HG03175 (cell line): ENCODE measurements at regions not wholly inside any gene's neighbourhood (a gene's known extent, or its start where the extent isn't known, plus 50 kb on each side); places are given as distances from the start of the nearest gene placed in this dataset.

Source experiments
- ATAC-seq: cut with Tn5 transposase; IDR thresholded peaks from one replicate; pipeline ENCODE4 v1.9.1; 2021; ENCODE audit warnings: mild to moderate bottlenecking, moderate library complexity; ENCODE audit not compliant: unreplicated experiment

- ATAC-seq: no peak
Measured at GRCh38 chr9:88657893-88658292, 122.9 kb downstream of the NXNL2 start.

- no peak for ATAC-seq
Measured at GRCh38 chr9:88658311-88658822, 123.4 kb downstream of the NXNL2 start.

GRCh38 chr9:88659126-88659525, 124.1 kb downstream of the NXNL2 start:
- no peak for ATAC-seq

GRCh38 chr9:88660611-88661010, 125.6 kb downstream of the NXNL2 start:
- no peak for ATAC-seq

GRCh38 chr9:88661759-88662158, 126.8 kb downstream of the NXNL2 start:
- no peak for ATAC-seq

- ATAC-seq: no peak
Measured at GRCh38 chr9:88663771-88664419, 128.9 kb downstream of the NXNL2 start.

- ATAC-seq: no peak
Measured at GRCh38 chr9:88664773-88665172, 129.8 kb downstream of the NXNL2 start.

GRCh38 chr9:88672874-88673689, 138.1 kb downstream of the NXNL2 start:
- ATAC-seq: no peak

GRCh38 chr9:88673886-88674285, 138.9 kb downstream of the NXNL2 start:
- no peak for ATAC-seq

- no peak for ATAC-seq
Measured at GRCh38 chr9:88676644-88677043, 141.7 kb downstream of the NXNL2 start.

- ATAC-seq: no peak
Measured at GRCh38 chr9:88678008-88678407, 143.0 kb downstream of the NXNL2 start.

- ATAC-seq: no peak
Measured at GRCh38 chr9:88678431-88678830, 143.5 kb downstream of the NXNL2 start.

- ATAC-seq: no peak
Measured at GRCh38 chr9:88680041-88680440, 145.1 kb downstream of the NXNL2 start.

GRCh38 chr9:88680505-88681160, 145.7 kb downstream of the NXNL2 start:
- no peak for ATAC-seq

- ATAC-seq: no peak
Measured at GRCh38 chr9:88681434-88681833, 146.5 kb downstream of the NXNL2 start.

GRCh38 chr9:88682431-88682831, 147.5 kb downstream of the NXNL2 start:
- ATAC-seq: no peak

GRCh38 chr9:88684046-88684445, 149.1 kb downstream of the NXNL2 start:
- no peak for ATAC-seq

- no peak for ATAC-seq
Measured at GRCh38 chr9:88684845-88685244, 149.9 kb downstream of the NXNL2 start.

GRCh38 chr9:88685966-88686365, 151.0 kb downstream of the NXNL2 start:
- ATAC-seq: no peak

GRCh38 chr9:88689509-88690298, 154.7 kb downstream of the NXNL2 start:
- ATAC-seq: no peak

GRCh38 chr9:88690628-88691027, 155.7 kb downstream of the NXNL2 start:
- no peak for ATAC-seq
